Dendritic cell treated with granulocyte-macrophage colony-stimulating factor and Interleukin-4, amounts not matched to agents 40 ng/mL and 50 ng/mL, for 4 days (primary cell): ENCODE measurements at regions not wholly inside any gene's neighbourhood (a gene's known extent, or its start where the extent isn't known, plus 50 kb on each side); places are given as distances from the start of the nearest gene placed in this dataset.
"Not testable (repeated sequence)": the region's sequence is repeated elsewhere in the genome, so short reads cannot be mapped to it uniquely, and the experiment has no call there.

Source experiments
- H3K27ac Mint-ChIP-seq: one replicate; pipeline ENCODE4 v1.8.0; 2022; ENCODE audit warnings: mild to moderate bottlenecking, mixed read lengths
- H3K27me3 Mint-ChIP-seq: one replicate; pipeline ENCODE4 v1.8.0; 2022; ENCODE audit warnings: mild to moderate bottlenecking, mixed read lengths
- H3K36me3 Mint-ChIP-seq: one replicate; pipeline ENCODE4 v1.8.0; 2022; ENCODE audit warnings: low read depth, mixed read lengths
- H3K4me1 Mint-ChIP-seq: one replicate; pipeline ENCODE4 v1.8.0; 2022; ENCODE audit warnings: low read depth, mixed read lengths
- H3K4me3 Mint-ChIP-seq: one replicate; pipeline ENCODE4 v1.8.0; 2022; ENCODE audit warnings: mild to moderate bottlenecking, moderate library complexity, mixed read lengths
- H3K9me3 Mint-ChIP-seq: one replicate; pipeline ENCODE4 v1.8.0; 2022; ENCODE audit warnings: mixed read lengths
- intact Hi-C: fragments of 100-400 bp; cut with micrococcal nuclease; formaldehyde crosslinking; loops from one replicate; pipeline ENCODE4 v1.15.0; 2022

DNA sequence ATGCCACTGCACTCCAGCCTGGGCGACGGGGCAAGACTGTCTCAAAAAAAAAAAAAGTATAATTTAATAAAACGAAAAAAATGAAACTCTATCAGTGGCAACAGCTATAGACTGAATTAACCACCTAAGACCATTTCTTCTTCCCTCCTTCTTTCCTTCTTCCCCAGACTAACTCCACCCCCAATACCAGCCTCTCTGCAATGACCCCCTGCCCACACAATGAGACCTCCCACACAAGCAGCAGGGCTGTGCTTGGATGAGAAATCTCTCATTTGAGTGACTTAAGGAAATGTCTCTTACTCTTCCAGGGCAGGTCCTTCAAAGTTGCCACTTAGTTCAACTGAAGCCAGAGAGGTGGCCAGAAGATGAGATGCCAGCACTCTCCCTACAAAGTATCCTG is 94.5 kb upstream of the SYT6 start:
- Mint-ChIP-seq H3K4me3 (no peak overlapping the region), H3K4me1 (no peaks in the 10 kb centered on the region), H3K36me3 (no peaks in the 10 kb centered on the region), H3K9me3 (peaks cover 16% of the 10 kb centered on the region), H3K27me3 (peaks cover 7% of the 10 kb centered on the region), H3K27ac (no peak overlapping the region)
- intact Hi-C loops, result no loop called here

DNA sequence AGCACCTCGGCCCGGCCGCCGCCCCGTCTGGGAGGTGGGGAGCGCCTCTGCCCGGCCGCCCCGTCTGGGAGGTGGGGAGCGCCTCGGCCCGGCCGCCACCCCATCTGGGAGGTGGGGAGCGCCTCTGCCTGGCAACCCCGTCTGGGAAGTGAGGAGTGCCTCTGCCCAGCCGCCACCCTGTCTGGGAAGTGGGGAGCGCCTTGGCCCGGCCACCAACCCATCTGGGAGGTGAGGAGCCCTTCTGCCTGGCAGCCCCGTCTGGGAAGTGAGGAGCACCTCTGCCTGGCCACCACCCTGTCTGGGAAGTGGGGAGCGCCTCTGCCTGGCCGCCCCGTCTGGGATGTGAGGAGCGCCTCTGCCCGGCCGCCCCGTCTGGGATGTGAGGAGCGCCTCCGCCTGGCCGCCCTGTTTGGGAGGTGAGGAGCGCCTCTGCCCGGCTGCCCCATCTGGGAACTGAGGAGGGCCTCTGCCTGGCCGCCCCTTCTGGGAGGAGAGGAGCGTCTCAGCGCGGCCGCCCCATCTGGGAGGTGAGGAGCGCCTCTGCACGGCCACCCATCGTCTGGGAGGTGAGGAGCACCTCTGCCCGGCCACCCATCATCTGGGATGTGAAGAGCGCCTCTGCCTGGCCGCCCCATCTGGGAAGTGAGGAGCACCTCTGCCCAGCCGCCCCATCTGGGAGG is 89.0 kb upstream of the SYT6 start:
- H3K27ac Mint-ChIP-seq, intact Hi-C loops, H3K4me3 Mint-ChIP-seq, H3K4me1 Mint-ChIP-seq, H3K36me3 Mint-ChIP-seq, H3K27me3 Mint-ChIP-seq: not testable (repeated sequence)
- peaks cover 30% of the 10 kb centered on the region for H3K9me3 Mint-ChIP-seq

- intact Hi-C loops, result no loop called here
- H3K9me3 Mint-ChIP-seq, result peaks cover 13% of the 10 kb centered on the region
- H3K36me3 Mint-ChIP-seq, result no peaks in the 10 kb centered on the region
- H3K27me3 Mint-ChIP-seq, result peaks cover 3% of the 10 kb centered on the region
- peaks cover 10% of the 10 kb centered on the region for H3K4me1 Mint-ChIP-seq
- H3K27ac Mint-ChIP-seq, result no peak overlapping the region
- H3K4me3 Mint-ChIP-seq, result no peak overlapping the region
Measured at GRCh38 chr1:114238053-114238452, 84.4 kb upstream of the SYT6 start.

DNA sequence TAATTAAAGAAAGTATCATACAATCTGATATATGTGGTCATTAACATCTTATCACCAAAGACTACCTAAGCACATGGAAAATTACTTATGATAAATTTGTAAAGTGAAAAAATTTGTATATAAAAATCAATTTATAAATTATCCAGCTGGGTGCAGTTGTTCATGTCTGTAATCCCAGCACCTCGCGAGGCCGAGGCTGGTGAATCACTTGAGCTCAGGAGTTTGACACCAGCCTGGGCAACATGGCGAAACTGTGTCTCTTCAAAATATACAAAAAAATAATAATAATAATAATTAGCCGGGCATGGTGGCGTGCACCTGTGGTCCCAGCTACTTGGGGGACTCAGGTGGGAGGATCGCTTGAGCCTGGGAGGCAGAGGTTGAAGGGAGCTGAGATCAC is 82.8 kb upstream of the SYT6 start:
- H3K36me3 Mint-ChIP-seq, result no peaks in the 10 kb centered on the region
- H3K4me3 Mint-ChIP-seq, result no peak overlapping the region

DNA sequence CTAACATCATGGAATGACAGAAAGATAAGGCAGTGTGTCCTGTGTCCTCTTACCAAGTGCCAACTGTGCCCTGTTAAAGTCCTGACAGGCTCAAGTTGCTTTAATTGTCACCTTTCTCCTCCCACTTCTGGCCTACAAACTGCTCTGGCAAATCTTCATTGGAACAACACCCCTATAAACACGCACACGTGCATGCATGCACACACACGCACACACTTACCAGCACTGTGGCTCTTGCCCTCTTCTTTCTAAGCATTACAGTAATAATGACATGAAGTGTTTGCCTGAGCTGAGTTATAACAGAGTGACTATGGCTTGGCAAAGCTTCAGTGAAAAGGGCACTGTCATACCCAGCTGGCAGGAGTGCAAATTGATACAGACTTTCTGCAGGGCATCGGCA is 82.3 kb upstream of the SYT6 start:
- Mint-ChIP-seq H3K27ac (peak overlapping the region; percentile 32), H3K9me3 (no peaks in the 10 kb centered on the region), H3K4me1 (peaks cover 10% of the 10 kb centered on the region), H3K36me3 (no peaks in the 10 kb centered on the region), H3K4me3 (no peak overlapping the region), H3K27me3 (peaks cover 3% of the 10 kb centered on the region)
- intact Hi-C loops, result no loop called here

More for the DNA sequence above, 82.8 kb upstream of the SYT6 start:
- Mint-ChIP-seq H3K4me1 (peaks cover 10% of the 10 kb centered on the region), H3K27me3 (peaks cover 3% of the 10 kb centered on the region), H3K27ac (no peak overlapping the region), H3K9me3 (peaks cover 2% of the 10 kb centered on the region)
- intact Hi-C loops, result no loop called here

GRCh38 chr1:114235281-114235680 is 81.6 kb upstream of the SYT6 start:
- H3K27ac Mint-ChIP-seq, result peak overlapping the region; percentile 28
- no peaks in the 10 kb centered on the region for H3K36me3 Mint-ChIP-seq
- H3K4me1 Mint-ChIP-seq, result peaks cover 14% of the 10 kb centered on the region
- H3K27me3 Mint-ChIP-seq, result peaks cover 3% of the 10 kb centered on the region
- intact Hi-C loops, result no loop called here
- H3K9me3 Mint-ChIP-seq, result no peaks in the 10 kb centered on the region
- H3K4me3 Mint-ChIP-seq, result no peak overlapping the region

GRCh38 chr1:114234408-114235124 is 80.9 kb upstream of the SYT6 start:
- H3K36me3 Mint-ChIP-seq, result no peaks in the 10 kb centered on the region
- no peaks in the 10 kb centered on the region for H3K9me3 Mint-ChIP-seq
- intact Hi-C loops, result no loop called here
- no peak overlapping the region for H3K4me3 Mint-ChIP-seq
- peak overlapping the region; percentile 28 for H3K27ac Mint-ChIP-seq
- H3K4me1 Mint-ChIP-seq, result peaks cover 21% of the 10 kb centered on the region
- peaks cover 3% of the 10 kb centered on the region for H3K27me3 Mint-ChIP-seq

DNA sequence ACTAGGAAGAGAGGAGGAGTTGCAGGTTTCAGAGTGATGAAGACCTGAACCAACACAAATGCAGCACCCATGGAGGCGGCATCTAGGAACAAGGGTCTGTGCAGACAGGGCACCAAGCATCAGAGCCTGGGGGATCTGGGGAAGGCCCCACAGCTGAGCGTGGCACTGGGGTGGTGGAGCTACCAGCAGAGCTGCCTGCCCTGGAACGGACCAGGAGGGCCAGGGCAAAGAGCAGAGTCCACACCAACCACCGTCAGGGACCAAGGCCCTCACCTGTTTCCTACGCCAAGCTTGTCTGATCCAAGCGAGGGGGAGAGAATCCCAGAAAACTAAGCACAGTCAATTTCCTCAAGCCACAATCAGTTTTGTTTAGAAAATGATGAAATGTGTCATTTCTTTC is 79.0 kb upstream of the SYT6 start:
- no peaks in the 10 kb centered on the region for H3K9me3 Mint-ChIP-seq
- H3K27ac Mint-ChIP-seq, result no peak overlapping the region
- intact Hi-C loops, result no loop called here
- H3K36me3 Mint-ChIP-seq, result no peaks in the 10 kb centered on the region
- H3K27me3 Mint-ChIP-seq, result peaks cover 2% of the 10 kb centered on the region
- no peak overlapping the region for H3K4me3 Mint-ChIP-seq
- peaks cover 24% of the 10 kb centered on the region for H3K4me1 Mint-ChIP-seq

DNA sequence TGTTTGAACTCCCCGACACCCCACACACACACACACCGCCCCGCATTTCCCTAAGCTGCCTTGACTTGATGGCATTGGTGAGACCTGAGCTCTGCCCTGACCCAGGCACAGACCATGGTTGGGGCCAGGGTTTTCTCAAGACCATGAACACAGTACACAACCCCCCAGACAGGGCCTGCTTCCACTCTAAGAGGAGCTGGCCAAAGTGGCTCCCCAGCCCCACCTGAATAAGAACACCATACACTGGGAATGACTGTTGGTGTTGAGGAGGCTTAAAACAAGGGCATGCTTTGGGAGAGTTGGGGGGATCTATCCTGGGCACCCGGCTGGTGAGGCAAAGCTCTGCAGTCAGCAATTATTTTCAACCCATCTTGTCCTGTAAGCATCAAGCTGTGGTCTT is 77.6 kb upstream of the SYT6 start:
- H3K36me3 Mint-ChIP-seq, result no peaks in the 10 kb centered on the region
- H3K4me3 Mint-ChIP-seq, result no peak overlapping the region
- no peak overlapping the region for H3K27ac Mint-ChIP-seq
- H3K27me3 Mint-ChIP-seq, result peaks cover 3% of the 10 kb centered on the region
- H3K9me3 Mint-ChIP-seq, result no peaks in the 10 kb centered on the region
- H3K4me1 Mint-ChIP-seq, result peaks cover 24% of the 10 kb centered on the region
- intact Hi-C loops, result no loop called here

- peaks cover 15% of the 10 kb centered on the region for H3K4me1 Mint-ChIP-seq
- H3K9me3 Mint-ChIP-seq, result no peaks in the 10 kb centered on the region
- H3K4me3 Mint-ChIP-seq, result no peak overlapping the region
- intact Hi-C loops, result no loop called here
- peaks cover 3% of the 10 kb centered on the region for H3K27me3 Mint-ChIP-seq
- no peak overlapping the region for H3K27ac Mint-ChIP-seq
- H3K36me3 Mint-ChIP-seq, result no peaks in the 10 kb centered on the region
Measured at GRCh38 chr1:114229368-114229767, 75.7 kb upstream of the SYT6 start.

DNA sequence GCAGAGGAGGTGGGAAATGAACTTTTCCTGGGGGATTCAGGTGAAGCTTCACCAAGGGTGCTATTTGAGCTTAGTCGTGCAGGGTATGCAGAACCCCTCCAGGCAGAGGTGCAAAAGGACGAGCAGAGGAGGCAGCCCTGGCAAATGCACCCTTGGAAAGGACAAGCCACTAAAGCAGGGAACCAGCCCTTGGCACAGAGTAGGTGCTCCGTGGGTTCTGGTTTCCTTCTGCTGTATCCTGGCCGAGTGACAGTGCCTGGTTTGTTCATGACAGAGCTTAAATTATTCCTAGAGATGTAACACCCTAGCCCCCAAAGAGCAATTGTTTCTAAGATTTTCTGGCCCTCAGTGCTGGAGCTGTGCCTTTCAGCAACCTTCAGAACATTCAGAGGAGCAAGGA is 73.4 kb upstream of the SYT6 start:
- Mint-ChIP-seq H3K36me3 (no peaks in the 10 kb centered on the region), H3K9me3 (no peaks in the 10 kb centered on the region), H3K4me3 (no peak overlapping the region), H3K27ac (no peak overlapping the region), H3K4me1 (peaks cover 15% of the 10 kb centered on the region), H3K27me3 (peaks cover 3% of the 10 kb centered on the region)
- intact Hi-C loops, result no loop called here

- Mint-ChIP-seq H3K4me3 (no peak overlapping the region), H3K9me3 (no peaks in the 10 kb centered on the region), H3K27me3 (peaks cover 3% of the 10 kb centered on the region), H3K36me3 (no peaks in the 10 kb centered on the region), H3K27ac (no peak overlapping the region), H3K4me1 (peaks cover 1% of the 10 kb centered on the region)
- intact Hi-C loops, result no loop called here
Measured at GRCh38 chr1:114224196-114224907, 70.7 kb upstream of the SYT6 start.

GRCh38 chr1:114222920-114223319 is 69.3 kb upstream of the SYT6 start:
- no peak overlapping the region for H3K4me3 Mint-ChIP-seq
- peaks cover 8% of the 10 kb centered on the region for H3K4me1 Mint-ChIP-seq
- H3K27ac Mint-ChIP-seq, result no peak overlapping the region
- H3K36me3 Mint-ChIP-seq, result no peaks in the 10 kb centered on the region
- intact Hi-C loops, result no loop called here
- H3K9me3 Mint-ChIP-seq, result no peaks in the 10 kb centered on the region
- peaks cover 3% of the 10 kb centered on the region for H3K27me3 Mint-ChIP-seq

DNA sequence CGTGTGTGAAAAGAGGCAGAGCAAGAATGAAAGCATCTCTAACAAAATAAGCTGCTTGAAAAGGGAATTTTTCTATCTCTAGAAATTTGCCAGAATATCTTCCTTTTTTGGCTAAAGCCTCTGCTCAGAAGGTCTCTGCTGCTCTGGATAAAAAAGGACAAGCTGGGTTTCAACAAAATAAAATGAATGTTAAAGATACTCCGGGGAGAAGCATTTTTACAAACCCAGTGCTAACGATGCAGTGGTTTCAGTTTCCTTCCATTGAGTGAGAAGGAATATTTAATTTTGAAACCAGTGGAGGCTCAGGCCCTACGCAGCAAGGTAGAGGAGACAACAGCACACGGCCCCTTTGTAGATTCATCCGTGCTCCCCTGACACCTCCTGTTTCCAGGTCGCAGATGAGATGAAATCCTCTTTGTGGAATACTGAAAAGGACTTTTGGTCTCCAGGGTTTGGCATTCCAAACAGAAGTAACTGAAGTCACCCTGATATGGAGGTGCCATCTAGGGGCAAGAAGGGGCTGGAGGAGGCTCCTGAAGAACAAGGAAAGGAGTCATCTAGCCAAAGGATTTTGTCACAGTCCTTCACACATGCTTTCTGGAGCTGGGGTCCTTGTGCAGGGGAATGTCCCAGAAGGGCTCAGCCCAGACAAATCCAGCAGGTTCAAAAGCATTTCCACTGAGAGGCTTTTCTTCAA is 65.7 kb upstream of the SYT6 start:
- Mint-ChIP-seq H3K27me3 (peaks cover 5% of the 10 kb centered on the region), H3K36me3 (no peaks in the 10 kb centered on the region), H3K9me3 (no peaks in the 10 kb centered on the region), H3K4me3 (no peak overlapping the region), H3K4me1 (peaks cover 8% of the 10 kb centered on the region), H3K27ac (no peak overlapping the region)
- intact Hi-C loops, result loop anchor here (5.0 kb wide), 1 partner anchor 242 kb away; the partner anchor contains the start of gene OLFML3
